ENCODE measurements at regions not wholly inside any gene's neighbourhood (a gene's known extent, or its start where the extent isn't known, plus 50 kb on each side); places are given as distances from the start of the nearest gene placed in this dataset.

GRCh38 chr5:28862860-28863196 is 1824.4 kb upstream of the CDH9 start:
- Mint-ChIP-seq H3K4me1 (peaks cover 3 to 4% of the 10 kb centered on the region in 2 experiments; a peak in 2 of 4 replicates), H3K27me3 (ENCODE audit: low read depth) (no peaks in the 10 kb centered on the region), H3K9me3 (no peaks in the 10 kb centered on the region), H3K4me3 (no peak overlapping the region), H3K27ac (no peak overlapping the region), H3K36me3 (ENCODE audit: insufficient read depth in 1 of 3, low read depth in 3 of 3) (no peaks in the 10 kb centered on the region)
- Histone ChIP-seq H3K4ac (ENCODE audit: low read depth, low read length) (no peak overlapping the region), H3K79me1 (ENCODE audit: insufficient read depth, low read depth, low read length, poor library complexity, severe bottlenecking) (no peaks in the 10 kb centered on the region), H3T11ph (ENCODE audit: low read length) (no peak overlapping the region), H3K18ac (ENCODE audit: insufficient read length, low read depth, low read length) (no peak overlapping the region), H3K27me3 (ENCODE audit: insufficient read depth, low read length) (no peaks in the 10 kb centered on the region), H3K4me2 (ENCODE audit: insufficient read depth, insufficient read length, low read length) (no peak overlapping the region), H4K91ac (ENCODE audit: insufficient read length, low read depth, low read length) (no peak overlapping the region), H3K14ac (ENCODE audit: insufficient read depth, low read length) (no peak overlapping the region), H2BK12ac (ENCODE audit: insufficient read length, low read depth, low read length) (no peak overlapping the region), H3K9me3 (ENCODE audit: control insufficient read depth, low read depth, low read length) (no peaks in the 10 kb centered on the region), H2BK5ac (ENCODE audit: insufficient read length, low read length) (no peak overlapping the region), H3K79me2 (ENCODE audit: insufficient read depth, low read length) (no peaks in the 10 kb centered on the region), H2BK120ac (ENCODE audit: low read depth, low read length, poor library complexity, severe bottlenecking) (no peak overlapping the region), H3K23ac (ENCODE audit: insufficient read length, low read depth, low read length) (no peak overlapping the region), H3K4me1 (ENCODE audit: insufficient read depth, low read length) (no peaks in the 10 kb centered on the region), H3K56ac (ENCODE audit: insufficient read length, low read depth, low read length) (no peak overlapping the region), H4K8ac (replicated peaks; ENCODE audit: insufficient read length, low read depth, low read length) (no peak overlapping the region), H3K9ac (ENCODE audit: extremely low read depth, insufficient read length, low read length) (no peak overlapping the region), H2AFZ (ENCODE audit: low read length) (no peak overlapping the region), H2BK20ac (ENCODE audit: low read depth, low read length, poor library complexity, severe bottlenecking) (no peak overlapping the region), H2AK5ac (ENCODE audit: insufficient read length, low read length) (no peak overlapping the region), H4K5ac (ENCODE audit: insufficient read length, low read depth, low read length) (no peak overlapping the region), H2BK15ac (ENCODE audit: low read depth, low read length) (no peak overlapping the region), H3K27ac (ENCODE audit: insufficient read length, low read depth, low read length) (no peak overlapping the region), H3K23me2 (ENCODE audit: insufficient read length, low read depth, low read length, poor library complexity, severe bottlenecking) (no peaks in the 10 kb centered on the region), H4K20me1 (ENCODE audit: control insufficient read depth, insufficient read depth, insufficient read length) (no peaks in the 10 kb centered on the region)
- no peak for DNase-seq
- no CpG with 5 or more reads among the region's 1 CpG for WGBS (ENCODE audit: extremely low coverage, insufficient read length, low lambda C conversion rate)
- TF ChIP-seq CTCF (conservative IDR thresholded peaks at IDR 0.05) = no peak

Measured in H9 (cell line).